22Rv1 (cell line): ENCODE measurements at regions not wholly inside any gene's neighbourhood (a gene's known extent, or its start where the extent isn't known, plus 50 kb on each side); places are given as distances from the start of the nearest gene placed in this dataset.

Experiments
- H3K27ac ChIP-seq: fragments of 450-650 bp; 2 replicates; pipeline ENCODE4 v1.5.1; 2017
- ZFX ChIP-seq: fragments of 450-650 bp; IDR thresholded peaks from 2 replicates; pipeline ENCODE4 v1.6.1; 2017; ENCODE audit warnings: antibody characterized with exemption, borderline replicate concordance
- TF ChIP-seq, protein P1 (sequence below): fragments of 450-650 bp; IDR thresholded peaks from 2 replicates; pipeline ENCODE4 v1.5.1; 2017; ENCODE audit warnings: mild to moderate bottlenecking

DNA sequence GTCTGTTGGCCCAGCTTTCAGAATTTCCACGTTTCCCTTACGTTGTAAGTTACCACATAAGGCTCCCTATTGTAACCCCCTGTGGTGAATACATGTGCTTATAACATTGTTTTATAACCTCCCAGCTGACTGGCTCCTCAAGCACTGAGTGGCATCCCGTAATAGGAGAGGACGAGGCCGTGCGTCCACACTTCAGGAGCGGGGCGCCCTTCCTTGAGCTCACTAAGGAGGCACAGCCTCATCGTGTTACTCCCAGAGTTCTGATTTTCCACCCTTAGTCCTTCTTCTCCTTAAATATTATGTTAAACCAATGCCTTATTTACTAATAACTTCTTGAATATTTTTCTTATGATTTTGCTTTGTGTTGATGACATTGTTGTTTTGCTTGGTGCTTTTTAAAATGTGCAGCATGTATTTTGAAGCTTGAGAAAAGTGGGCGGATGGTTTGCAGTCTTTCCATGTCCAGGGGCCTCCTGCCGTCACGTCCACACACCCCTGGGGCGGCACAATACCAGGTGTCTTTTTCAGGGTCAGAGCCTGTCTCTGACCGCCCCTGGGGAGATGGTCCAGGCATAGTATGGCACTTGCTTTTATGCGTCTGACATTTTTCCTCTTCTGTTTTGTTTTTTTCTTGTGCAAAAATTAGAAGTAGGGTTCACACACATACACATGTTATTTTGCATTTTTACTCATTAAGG, 181.8 kb downstream of the DLL1 start:
- H3K27ac ChIP-seq = no peak overlapping the region
- TF ChIP-seq ZFX = no peak

DNA sequence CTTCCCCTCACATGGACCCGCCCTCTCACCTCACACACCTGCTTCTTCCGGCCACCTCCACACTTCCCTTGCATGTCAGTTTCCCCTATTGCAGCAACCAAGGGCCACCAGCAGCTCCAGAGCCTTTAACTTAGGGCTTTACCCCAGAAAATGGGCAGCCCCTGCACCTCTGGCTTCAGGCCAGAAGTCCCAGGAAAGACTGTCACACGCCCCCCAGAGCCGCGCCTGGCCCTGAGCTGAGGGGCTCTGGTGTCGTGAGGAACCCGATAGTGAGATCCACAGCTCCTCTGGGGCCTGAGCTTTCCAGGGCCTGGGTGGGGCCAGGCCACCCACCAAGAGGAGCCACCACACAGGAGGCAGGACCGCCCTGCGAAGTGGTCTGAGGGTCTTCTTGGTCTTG, 182.4 kb downstream of the DLL1 start:
- no peak for TF ChIP-seq ZFX
- TF ChIP-seq, protein P1, sequence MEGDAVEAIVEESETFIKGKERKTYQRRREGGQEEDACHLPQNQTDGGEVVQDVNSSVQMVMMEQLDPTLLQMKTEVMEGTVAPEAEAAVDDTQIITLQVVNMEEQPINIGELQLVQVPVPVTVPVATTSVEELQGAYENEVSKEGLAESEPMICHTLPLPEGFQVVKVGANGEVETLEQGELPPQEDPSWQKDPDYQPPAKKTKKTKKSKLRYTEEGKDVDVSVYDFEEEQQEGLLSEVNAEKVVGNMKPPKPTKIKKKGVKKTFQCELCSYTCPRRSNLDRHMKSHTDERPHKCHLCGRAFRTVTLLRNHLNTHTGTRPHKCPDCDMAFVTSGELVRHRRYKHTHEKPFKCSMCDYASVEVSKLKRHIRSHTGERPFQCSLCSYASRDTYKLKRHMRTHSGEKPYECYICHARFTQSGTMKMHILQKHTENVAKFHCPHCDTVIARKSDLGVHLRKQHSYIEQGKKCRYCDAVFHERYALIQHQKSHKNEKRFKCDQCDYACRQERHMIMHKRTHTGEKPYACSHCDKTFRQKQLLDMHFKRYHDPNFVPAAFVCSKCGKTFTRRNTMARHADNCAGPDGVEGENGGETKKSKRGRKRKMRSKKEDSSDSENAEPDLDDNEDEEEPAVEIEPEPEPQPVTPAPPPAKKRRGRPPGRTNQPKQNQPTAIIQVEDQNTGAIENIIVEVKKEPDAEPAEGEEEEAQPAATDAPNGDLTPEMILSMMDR = no peak
- H3K27ac ChIP-seq = no peak overlapping the region

DNA sequence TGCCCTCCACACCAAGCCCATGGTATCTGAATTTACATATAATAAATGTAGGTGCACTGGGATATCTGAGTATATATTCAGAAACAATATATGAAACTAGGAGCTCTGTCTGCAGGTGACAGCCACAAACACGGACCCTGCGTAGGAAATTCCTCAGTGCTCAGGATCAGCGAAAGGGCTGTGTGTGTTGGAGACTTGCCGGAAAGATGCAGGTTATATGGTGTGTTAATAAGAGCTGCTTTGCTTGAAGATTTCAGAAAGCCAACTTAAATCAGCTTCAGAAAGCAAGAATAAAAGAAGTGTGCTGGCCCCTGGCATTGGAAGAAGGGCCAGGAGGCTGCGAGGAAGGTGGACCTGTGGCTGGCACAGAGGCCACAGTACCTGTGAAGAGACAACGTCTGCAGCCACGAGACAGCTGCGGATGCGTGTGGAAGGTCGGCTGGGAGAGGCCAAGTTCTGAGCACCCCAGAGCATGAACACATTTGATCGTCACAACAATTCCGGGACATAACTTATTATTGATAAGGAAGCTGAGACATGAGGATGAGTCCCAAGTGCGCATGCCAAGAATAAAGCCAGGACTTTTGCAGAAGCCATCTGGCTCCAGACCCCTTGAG, 183.2 kb downstream of the DLL1 start:
- TF ChIP-seq ZFX = no peak
- TF ChIP-seq, protein P1 = no peak
- H3K27ac ChIP-seq = no peak overlapping the region

DNA sequence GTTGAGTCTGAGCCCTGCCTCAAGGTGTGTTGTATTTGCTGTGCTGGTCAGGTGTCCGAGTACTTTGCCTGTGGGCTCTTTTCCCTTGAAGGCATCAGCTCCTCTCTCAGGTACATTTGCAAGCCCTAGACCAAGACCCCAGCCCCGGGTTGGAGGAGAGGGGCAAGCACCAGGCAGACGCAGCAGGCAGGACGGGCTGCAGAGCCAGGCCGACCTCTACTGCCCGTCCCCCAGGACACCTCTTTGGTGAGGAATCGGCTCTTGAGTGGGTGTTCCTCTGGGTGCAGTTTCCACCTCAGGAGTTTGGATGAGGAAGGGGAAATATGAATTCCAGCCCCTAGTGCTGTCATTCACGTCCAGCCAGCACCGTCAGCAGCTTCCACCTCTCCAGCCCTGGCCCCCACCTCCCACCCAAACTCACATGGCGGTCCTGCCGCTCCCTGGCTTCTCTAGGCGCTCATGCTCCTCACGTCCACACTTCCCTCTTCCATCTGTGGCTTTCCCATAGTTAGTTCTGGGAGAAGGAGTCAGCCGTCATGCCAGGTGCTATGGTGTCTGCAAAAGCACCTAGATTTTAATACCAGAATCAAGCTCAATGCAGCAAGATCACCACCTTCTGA, 183.9 kb downstream of the DLL1 start:
- no peak overlapping the region for H3K27ac ChIP-seq
- no peak for TF ChIP-seq ZFX
- TF ChIP-seq, protein P1 = no peak

DNA sequence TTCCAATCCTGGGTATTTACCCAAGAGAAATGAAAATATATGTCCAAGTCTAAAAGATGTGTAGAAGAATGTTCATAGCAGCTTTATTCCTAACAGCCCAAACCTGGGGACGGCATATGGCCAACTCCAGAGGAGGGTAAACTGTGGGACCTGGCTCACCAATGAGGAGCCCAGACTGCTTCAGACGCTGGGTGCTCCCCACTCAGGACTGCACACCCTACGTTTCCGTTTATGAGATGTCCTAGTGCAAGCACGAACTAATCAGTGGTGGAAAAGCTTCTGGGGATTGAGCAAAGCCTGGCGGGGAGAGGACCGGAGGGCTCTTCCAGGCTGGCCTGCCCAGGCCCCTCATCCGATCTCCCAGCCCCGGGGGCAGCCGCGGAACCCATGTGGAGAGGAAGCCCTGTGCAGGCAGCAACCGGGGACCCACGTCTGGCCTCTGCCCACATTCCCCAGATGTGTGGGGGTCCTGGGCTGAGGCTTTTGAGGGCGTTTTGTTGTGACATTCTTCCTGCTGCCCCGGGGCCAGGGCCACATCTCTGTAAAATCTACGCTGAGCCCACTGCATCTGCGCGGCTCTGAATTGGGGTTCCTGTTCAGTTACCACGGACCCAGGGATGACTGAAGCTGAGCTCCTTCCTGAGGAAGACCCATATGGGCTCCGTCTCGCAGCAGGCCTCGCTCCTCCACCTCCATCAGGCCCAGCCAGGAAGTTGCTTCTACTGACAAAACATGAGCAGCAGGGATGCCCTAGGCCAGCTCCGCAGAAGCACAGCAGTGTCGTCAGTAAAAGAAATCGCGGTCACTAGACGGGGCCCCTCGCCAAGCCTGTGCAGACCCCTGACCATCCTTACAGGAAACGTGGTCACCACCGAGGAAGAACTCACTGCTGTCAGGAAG, 188.0 kb downstream of the DLL1 start:
- no peak overlapping the region for H3K27ac ChIP-seq
- TF ChIP-seq ZFX = no peak
- TF ChIP-seq, protein P1 = no peak

DNA sequence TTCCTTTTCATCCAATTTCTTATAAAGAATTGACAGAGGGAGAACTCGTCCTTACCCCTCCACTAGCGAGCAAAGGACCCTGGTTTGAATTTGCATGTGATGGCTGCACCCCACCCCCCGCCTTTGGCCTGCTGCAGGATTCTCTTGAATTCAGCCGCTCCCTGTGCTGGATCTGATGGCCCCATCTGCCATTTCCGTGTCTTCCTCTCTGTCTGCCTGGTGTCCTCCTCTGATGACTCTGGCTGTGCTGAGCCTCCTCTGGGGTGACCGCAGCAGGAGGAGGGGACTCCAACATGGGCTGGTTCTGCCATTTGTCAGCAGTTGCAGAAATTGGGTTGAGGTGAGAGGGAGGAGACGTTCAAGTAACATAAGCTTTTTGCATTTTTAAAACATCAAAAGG, 188.8 kb downstream of the DLL1 start:
- TF ChIP-seq, protein P1 = no peak
- TF ChIP-seq ZFX = no peak

DNA sequence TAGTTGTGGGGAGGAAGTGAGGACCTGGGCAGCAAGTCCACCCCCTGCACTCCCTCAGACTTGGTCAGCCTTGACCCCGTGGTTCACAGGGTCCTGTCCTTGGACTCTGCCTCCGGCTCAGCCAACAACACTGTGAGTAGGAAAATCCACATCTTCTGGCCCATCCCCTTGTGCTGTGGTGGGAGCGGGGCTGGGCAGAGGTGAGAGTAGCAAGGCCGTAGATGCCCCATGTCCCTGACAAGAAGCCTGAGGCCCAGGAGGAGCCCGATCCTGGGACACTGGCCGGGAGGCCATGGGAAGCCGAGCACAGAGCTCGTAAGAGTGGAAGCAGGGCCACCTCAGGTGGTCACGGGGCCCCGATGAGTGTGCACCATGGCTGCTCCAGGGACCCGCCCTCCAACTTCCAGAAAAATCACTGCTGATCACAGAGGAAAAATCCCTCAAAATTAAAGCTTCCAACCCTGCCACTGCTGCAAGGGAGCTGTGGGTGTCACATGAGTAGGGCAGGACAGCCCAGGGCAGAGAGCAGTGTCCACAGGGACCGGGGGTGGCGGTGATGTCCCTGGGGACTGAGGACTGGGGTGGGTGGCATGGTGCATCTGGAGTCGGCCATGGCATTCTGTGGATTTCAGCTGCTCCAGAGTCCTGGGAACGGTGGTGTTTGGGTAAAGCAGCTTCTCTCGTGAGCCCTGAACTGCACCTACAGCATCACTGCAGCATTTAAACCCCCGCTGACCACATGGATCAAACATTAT, 189.4 kb downstream of the DLL1 start:
- no peak for TF ChIP-seq ZFX
- TF ChIP-seq, protein P1 = no peak
- no peak overlapping the region for H3K27ac ChIP-seq

More for the DNA sequence above, 188.8 kb downstream of the DLL1 start:
- no peak overlapping the region for H3K27ac ChIP-seq
